ENCODE measurements at regions not wholly inside any gene's neighbourhood (a gene's known extent, or its start where the extent isn't known, plus 50 kb on each side); places are given as distances from the start of the nearest gene placed in this dataset.

GRCh38 chr21:32918478-32919120 is 107.1 kb upstream of the OLIG2 start:
- Histone ChIP-seq H3K27me3 (ENCODE audit: control insufficient read depth, insufficient read depth, low read length) (no peaks in the 10 kb centered on the region; the same call in 1 of the 2 replicates), H3K9me3 (ENCODE audit: control insufficient read depth, insufficient read depth, low read depth, low read length) (no peaks in the 10 kb centered on the region), H3K36me3 (ENCODE audit: control insufficient read depth, insufficient read depth, low read length) (no peaks in the 10 kb centered on the region), H3K27ac (ENCODE audit: low read length) (no peak overlapping the region), H3K4me1 (ENCODE audit: control insufficient read depth, insufficient read depth, low read length) (no peaks in the 10 kb centered on the region), H3K4me3 (ENCODE audit: low read depth in 2 of 2, low read length in 2 of 2) (no peak overlapping the region)
- TF ChIP-seq POLR2AphosphoS5 (IDR thresholded peaks at IDR 0.05; ENCODE audit: low read depth, low read length) (no peak), REST (IDR thresholded peaks at IDR 0.05; ENCODE audit: insufficient read depth in 1 of 2, low read depth in 2 of 2, low read length in 1 of 2) (no peak), CTCF (IDR thresholded peaks at IDR 0.05) (no peak), TCF7L2 (IDR thresholded peaks at IDR 0.05; ENCODE audit: low read depth, low read length) (no peak), SIN3A (IDR thresholded peaks at IDR 0.05; ENCODE audit: borderline replicate concordance, insufficient read depth, low read depth, low read length) (no peak)
- no peak for DNase-seq (ENCODE audit: low read depth, low spot score)
- in situ Hi-C loops (cut with HindIII; ENCODE audit: low pct_unique_long_range_greater_than_20kb, low sequenced_read_pairs) = no loop called here
- ATAC-seq = no peak
- intact Hi-C loops (cut with micrococcal nuclease; ENCODE audit: unreplicated experiment) = loop anchor here (10.0 kb wide), 1 partner anchor 84 kb away; no protein-coding TSS in a partner anchor
- no TSS peak for BruUV-seq (replicated peaks)
- ChIA-PET POLR2A (no interaction called here), CTCF (no interaction called here)

GRCh38 chr21:32920474-32920873 is 105.3 kb upstream of the OLIG2 start:
- H3K4me1 ChIP-seq (ENCODE audit: control insufficient read depth, insufficient read depth, low read length) = no peaks in the 10 kb centered on the region
- CTCF ChIA-PET = no interaction called here
- in situ Hi-C loops (cut with HindIII; ENCODE audit: low pct_unique_long_range_greater_than_20kb, low sequenced_read_pairs) (no loop called here), intact Hi-C loops (cut with micrococcal nuclease; ENCODE audit: unreplicated experiment) (no loop called here)
- H3K4me3 ChIP-seq (ENCODE audit: low read depth in 2 of 2, low read length in 2 of 2) = no peak overlapping the region
- no peaks in the 10 kb centered on the region; the same call in none of the 2 replicates for H3K27me3 ChIP-seq (ENCODE audit: control insufficient read depth, insufficient read depth, low read length)
- no peak overlapping the region for H3K27ac ChIP-seq (ENCODE audit: low read length)
- DNase-seq (ENCODE audit: low read depth, low spot score) (no peak), ATAC-seq (no peak)
- TF ChIP-seq REST (IDR thresholded peaks at IDR 0.05; ENCODE audit: insufficient read depth in 1 of 2, low read depth in 2 of 2, low read length in 1 of 2) (no peak), SIN3A (IDR thresholded peaks at IDR 0.05; ENCODE audit: borderline replicate concordance, insufficient read depth, low read depth, low read length) (no peak), CTCF (IDR thresholded peaks at IDR 0.05) (no peak), TCF7L2 (IDR thresholded peaks at IDR 0.05; ENCODE audit: low read depth, low read length) (no peak), POLR2AphosphoS5 (IDR thresholded peaks at IDR 0.05; ENCODE audit: low read depth, low read length) (no peak)
- POLR2A ChIA-PET = no interaction called here
- no peaks in the 10 kb centered on the region for H3K36me3 ChIP-seq (ENCODE audit: control insufficient read depth, insufficient read depth, low read length)
- no TSS peak for BruUV-seq (replicated peaks)
- no peaks in the 10 kb centered on the region; the same call in 1 of the 2 replicates for H3K9me3 ChIP-seq (ENCODE audit: control insufficient read depth, insufficient read depth, low read depth, low read length)

Data from Panc1 (cell line).